ENCODE measurements at regions not wholly inside any gene's neighbourhood (a gene's known extent, or its start where the extent isn't known, plus 50 kb on each side); places are given as distances from the start of the nearest gene placed in this dataset.
"Not testable (repeated sequence)": the region's sequence is repeated elsewhere in the genome, so short reads cannot be mapped to it uniquely, and the experiment has no call there.

DNA sequence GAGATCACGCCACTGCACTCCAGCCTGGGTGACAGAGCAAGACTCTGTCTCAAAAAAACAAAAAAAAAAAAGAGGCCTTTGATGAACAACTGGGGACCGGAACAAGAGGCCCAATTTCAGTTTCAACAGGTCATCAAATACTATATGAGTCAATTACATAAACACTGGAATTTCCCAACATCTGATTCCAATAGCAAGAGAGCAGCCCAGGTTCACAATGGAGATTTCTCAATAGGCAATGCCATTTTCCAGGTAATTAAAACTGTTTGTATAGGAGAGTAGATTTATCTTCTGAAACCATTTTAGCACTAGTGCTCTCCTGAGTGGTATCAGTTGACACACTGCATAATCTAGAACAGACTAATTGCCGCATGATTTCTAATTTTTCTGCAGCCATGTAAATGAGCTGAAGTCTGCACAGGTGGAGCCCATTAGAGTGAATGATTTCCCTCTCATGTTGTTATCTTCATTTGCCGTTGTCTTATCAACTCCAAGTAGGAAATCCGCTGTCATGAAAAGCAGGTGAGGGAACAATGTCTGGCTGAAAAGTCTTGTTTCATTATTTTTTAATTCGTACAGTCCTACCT, 264.1 kb upstream of the MEIS1 start:
- DNase-seq, result peak; percentile 27 to 85 (median 70)

DNA sequence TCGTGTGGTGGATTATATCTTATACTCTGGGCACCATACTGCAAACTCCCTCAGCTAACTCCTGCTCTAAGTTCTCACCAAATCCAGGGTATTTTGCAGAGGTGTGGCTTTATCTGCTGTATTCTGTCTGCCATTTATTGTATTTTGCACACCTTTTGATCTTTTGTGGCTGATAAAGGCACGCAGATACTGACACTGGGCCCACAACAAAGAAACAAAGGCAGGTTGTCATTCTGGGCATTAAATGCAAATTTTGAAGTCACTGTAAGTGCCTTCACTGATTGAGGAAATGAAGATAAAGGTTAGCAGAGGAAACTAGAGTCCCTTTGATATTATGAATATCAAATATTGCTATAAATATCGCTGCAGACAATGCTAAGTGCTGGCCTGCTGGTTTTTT, 265.8 kb upstream of the MEIS1 start:
- DNase-seq, result no peak

- DNase-seq, result no peak
Observed at GRCh38 chr2:66164470-66164869, 270.5 kb upstream of the MEIS1 start.

DNA sequence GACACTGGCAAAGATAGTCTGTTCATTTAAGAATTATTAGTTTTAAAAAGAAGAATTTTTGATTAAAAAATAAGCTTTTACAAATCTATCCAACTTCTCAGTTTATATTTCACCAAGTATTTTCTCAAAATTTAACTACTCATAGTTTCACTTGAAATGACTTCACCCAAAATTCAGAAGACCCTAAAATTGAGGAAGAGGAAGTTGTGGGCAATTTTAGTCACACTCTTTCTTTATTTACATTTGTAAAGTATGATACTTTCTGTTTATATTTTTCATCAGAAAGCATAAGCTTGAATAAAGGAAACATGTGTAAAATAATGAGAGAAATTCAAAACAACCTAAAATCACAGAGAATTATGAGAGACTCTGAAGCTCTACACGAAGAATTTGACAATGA, 278.8 kb upstream of the MEIS1 start:
- no peak for DNase-seq

DNA sequence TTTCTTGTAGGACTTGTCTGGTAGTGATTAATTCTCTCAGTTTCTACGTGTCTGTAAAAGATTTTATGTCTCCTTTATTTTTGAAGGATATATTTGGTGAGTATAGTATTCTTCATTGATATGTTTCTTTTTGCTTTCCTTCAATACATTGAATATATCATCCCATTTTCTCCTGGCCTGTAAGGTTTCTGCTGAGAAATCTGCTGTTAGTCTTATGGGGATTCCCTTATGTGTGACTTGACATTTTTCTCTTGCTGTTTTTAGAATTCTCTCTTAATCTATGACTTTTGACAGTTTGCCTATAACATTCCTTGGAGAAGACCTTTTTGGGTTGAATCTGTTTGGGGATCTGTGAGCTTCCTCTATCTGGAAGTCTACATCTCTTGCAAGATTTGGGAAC, 281.0 kb upstream of the MEIS1 start:
- no peak for DNase-seq

- no peak for DNase-seq
Observed at GRCh38 chr2:66145490-66145889, 289.4 kb upstream of the MEIS1 start.

GRCh38 chr2:66144324-66144723, 290.6 kb upstream of the MEIS1 start:
- not testable (repeated sequence) for DNase-seq

GRCh38 chr2:66137606-66138130, 297.3 kb upstream of the MEIS1 start:
- DNase-seq, result no peak

- DNase-seq, result peak in 1 of 3 experiments; percentile 14
Observed at GRCh38 chr2:66134138-66134701, 300.7 kb upstream of the MEIS1 start.

GRCh38 chr2:66127656-66128055, 307.3 kb upstream of the MEIS1 start:
- no peak for DNase-seq

DNA sequence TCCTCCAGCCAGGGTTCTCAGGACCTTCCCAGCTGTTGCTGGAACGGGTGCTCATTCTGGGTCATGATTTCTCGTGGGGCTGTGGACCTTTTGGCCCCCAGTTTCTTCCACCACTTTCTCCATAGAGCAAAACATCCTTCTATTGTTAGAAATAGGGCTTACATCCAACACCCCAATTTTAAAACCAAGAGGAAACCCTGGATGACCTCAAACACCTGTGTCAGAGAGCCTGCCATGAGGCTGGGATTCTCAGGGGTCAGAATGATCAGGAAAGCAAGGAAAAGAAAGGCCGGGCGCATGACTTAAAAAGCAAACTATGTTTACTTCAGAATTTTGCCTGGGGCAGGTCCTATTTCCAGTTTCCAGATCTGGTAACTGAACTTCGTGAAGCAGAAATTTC, 307.9 kb upstream of the MEIS1 start:
- no peak for DNase-seq

GRCh38 chr2:66125951-66126350, 309.0 kb upstream of the MEIS1 start:
- DNase-seq, result no peak

- no peak for DNase-seq
Observed at GRCh38 chr2:66122516-66122915, 312.4 kb upstream of the MEIS1 start.

DNA sequence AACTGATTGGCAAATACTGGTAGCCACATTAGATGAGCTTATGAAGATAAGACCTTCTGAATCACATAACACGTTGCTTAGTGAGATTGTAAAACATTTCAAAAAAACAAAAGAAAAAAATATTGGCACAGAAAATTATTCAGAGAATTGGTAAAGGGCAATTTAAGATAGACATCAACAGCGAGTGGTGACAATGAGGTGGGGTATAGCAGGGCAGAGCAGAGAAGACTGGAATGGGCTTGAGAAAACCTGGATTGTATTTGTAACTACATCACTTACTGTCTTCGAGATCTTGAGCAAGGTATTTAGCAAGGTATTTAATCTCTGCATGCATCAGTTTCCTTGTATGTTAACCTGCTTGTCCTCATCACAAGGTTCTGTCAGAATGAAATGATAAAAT, 313.0 kb upstream of the MEIS1 start:
- DNase-seq, result no peak

GRCh38 chr2:66113988-66114625, 320.8 kb upstream of the MEIS1 start:
- no peak for DNase-seq

DNA sequence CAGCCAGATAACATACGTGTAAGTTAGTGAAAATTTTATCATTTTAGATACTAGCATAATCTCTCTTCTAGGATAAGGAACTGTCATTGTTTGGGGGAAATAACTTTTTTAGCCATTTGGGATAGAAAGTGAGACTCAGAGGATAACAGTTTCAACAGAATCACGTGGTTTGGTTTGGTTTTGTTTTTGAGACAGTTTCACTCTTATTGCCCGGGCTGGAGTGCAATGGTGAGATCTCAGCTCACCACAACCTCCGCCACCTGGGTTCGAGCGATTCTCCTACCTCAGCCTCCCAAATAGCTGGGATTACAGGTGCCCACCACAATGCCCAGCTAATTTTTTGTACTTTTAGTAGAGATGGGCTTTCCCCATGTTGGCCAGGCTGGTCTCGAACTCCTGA, 323.2 kb upstream of the MEIS1 start:
- DNase-seq, result no peak

- DNase-seq, result no peak
Observed at GRCh38 chr2:66110608-66111007, 324.3 kb upstream of the MEIS1 start.

- no peak for DNase-seq
Observed at GRCh38 chr2:66110086-66110485, 324.8 kb upstream of the MEIS1 start.

GRCh38 chr2:66109419-66109818, 325.5 kb upstream of the MEIS1 start:
- DNase-seq, result peak in 1 of 3 experiments; percentile 16

- DNase-seq, result no peak
Observed at GRCh38 chr2:66105066-66105753, 329.7 kb upstream of the MEIS1 start.

DNA sequence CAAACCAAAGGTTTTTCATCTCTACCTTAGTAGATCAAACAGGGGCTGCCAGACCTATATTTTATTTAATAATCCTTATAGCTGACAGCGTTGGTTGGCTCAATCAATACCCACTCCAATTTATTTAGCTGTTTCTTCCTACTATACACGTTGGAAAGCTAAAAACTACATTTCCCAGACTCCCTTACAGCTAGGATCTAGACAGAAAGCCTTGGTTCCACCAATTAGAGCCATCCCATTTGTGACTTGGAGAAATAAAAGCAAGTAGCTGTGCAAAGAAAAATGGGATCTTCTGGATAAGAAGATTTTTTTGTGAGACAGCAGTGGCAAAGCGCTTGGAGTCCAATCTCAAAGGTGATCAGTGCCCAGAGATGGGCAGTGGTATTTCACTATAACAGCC, 331.3 kb upstream of the MEIS1 start:
- DNase-seq, result no peak

DNA sequence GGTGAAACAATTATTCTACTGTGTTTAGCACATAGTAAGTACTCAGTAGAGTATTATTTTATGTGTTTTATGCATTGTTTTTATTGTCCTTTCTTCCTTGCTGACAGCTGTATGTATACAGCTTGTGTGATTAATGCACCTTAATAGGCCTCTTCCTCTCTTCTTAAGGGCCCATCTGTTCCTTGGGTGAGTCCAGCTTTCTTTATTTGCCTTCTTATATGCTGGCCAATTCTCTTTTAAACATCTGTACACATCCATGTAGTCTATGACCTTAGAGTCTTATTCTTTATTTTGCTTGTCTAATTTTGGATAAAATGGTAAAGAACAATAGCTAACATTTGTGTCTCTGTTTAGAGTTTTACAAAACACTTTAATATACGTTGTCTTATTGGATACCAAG, 333.7 kb upstream of the MEIS1 start:
- peak in 1 of 3 experiments; percentile 75 for DNase-seq

DNA sequence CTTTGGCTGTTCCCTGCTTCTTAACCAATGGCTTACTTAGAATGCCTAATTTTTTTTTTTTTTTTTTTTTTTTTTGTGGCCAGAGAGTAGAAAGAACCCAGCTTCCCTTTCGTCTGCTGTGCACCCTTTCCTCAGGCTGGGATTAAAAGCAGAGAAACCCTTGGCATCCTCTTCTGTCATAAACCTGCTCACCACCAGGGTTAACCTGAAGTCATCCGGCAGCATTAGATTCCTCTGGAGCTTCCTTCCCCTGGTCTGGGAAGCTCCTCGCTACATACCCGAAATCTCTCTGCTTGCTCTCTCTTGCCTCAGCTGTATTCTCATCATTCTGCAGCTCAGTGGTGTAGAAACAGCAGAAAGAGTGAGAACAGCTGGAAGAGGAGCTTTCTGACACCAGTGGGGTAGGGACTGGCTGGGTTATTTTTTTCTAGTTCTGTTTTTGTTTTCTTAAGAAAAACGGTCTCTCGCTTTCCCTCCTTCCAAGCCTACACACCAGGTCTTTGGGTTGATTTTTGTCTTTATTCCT, 339.0 kb upstream of the MEIS1 start:
- no peak for DNase-seq

GRCh38 chr2:66094689-66095088, 340.2 kb upstream of the MEIS1 start:
- DNase-seq, result not testable (repeated sequence)
